Kasumi-1 (cell line): ENCODE measurements at regions not wholly inside any gene's neighbourhood (a gene's known extent, or its start where the extent isn't known, plus 50 kb on each side); places are given as distances from the start of the nearest gene placed in this dataset.
A peak's percentile ranks its signal among the peaks of the same experiment; 100 is the strongest.

Experiments
- DNase-seq, 2 experiments: peaks; one replicate each; lab custom pipeline; 2025; lab: John Stamatoyannopoulos, UW

GRCh38 chr1:55375617-55376258 is 160.6 kb upstream of the USP24 start:
- DNase-seq: peak; percentile 49 to 61

GRCh38 chr1:55374801-55375616 is 159.8 kb upstream of the USP24 start:
- no peak for DNase-seq

DNA sequence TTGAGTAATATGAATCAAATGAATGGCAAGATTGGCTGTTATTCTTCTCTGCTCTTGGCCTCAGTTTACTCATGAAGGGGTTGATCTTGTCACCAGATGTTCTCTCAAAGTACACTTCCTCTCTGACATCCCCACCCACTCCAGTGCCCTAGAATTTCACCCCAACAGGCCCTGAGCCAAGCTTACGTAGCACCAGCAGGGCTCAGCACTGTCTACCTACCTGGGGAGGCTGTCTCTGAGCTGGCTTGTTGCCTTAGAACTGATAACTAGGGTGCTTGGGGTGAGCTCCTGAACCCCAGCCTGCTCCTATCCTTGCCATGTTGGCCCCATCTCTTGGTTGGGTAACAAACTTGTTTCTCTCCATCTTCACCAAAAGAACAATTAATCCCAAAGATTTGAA is 159.1 kb upstream of the USP24 start:
- no peak for DNase-seq

- DNase-seq: no peak
Observed at GRCh38 chr1:55369474-55369873, 154.3 kb upstream of the USP24 start.

DNA sequence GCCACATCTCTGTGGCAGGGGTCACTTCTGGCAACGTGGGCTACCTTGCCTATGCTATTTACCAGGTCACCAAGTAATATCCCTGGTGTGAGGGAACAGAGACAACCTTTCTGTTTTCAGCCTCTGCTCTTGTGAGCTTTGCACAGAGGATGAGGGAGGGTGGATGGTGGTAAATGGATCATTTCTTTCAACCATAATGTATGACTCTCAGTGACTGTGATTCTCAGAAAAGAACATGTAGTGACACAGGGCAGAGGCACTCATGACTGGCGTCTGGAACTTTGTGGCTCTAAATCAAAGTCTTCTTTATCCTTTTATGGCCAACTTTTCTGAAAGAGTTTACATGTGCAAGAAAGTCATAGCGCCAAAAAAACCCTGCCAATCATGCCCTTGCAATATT is 153.5 kb upstream of the USP24 start:
- no peak for DNase-seq

DNA sequence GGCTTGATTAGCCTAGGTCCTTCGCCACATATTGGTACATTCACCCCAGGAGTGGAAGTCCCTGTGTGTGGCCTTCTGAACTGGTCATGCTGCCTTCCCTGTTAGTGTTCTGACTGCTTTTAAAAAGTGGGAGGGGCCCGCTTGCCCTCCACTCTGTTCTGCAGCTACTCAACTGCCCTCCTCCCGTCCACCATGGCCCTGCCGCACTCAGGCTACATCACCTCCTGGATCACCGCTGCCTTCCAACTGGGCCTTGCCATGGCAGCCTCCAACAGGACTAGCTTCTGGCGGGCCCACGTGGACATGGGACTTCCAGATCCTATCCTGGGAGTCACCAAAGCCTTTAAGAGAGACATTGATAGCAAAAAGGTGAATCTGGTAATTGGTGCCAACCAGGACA is 152.1 kb upstream of the USP24 start:
- DNase-seq: no peak

- no peak for DNase-seq
Observed at GRCh38 chr1:55364216-55364615, 149.1 kb upstream of the USP24 start.

DNA sequence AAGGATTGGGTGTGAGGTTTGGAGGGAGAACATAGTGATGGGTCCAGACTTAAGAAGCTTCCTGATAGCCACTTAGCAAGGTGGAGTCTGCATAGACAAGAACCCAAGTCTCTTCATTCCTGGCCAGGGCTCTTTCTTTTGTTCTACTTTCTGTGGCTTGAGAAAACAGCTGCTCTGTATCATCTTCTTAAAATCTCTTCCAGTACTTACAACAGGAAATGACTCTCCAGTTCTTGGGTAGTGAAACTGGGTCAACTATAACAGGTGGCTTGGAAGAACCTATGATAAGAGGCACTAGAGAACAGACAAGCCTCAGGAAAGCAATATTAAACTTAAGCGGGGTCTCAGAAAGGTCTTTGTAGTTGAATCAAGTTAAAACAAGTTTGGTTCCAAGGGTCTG is 148.1 kb upstream of the USP24 start:
- DNase-seq: no peak

GRCh38 chr1:55362558-55362957 is 147.4 kb upstream of the USP24 start:
- no peak for DNase-seq

DNA sequence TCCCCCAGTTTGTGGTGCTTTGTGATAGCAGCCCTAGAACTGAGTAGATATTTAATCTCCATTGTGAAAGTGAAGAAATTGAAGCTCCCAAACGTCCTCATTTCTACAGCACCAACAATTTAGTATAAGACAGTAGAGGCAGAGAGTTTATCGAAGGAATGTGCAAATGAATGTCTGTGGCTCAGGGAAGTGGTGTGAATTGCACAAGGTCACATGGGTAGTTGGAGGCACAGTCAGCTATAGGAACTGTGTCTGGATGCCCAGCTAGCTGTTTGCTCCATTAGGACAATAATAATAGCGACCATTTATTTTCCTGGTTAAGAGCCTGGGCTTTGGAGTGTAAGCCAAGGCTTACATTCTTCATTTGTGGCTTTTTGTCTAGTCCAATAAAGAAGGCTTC is 144.4 kb upstream of the USP24 start:
- DNase-seq: no peak

- no peak for DNase-seq
Observed at GRCh38 chr1:55358581-55358980, 143.4 kb upstream of the USP24 start.

GRCh38 chr1:55355549-55355948 is 140.4 kb upstream of the USP24 start:
- no peak for DNase-seq

- DNase-seq: no peak
Observed at GRCh38 chr1:55353707-55354620, 138.8 kb upstream of the USP24 start.

DNA sequence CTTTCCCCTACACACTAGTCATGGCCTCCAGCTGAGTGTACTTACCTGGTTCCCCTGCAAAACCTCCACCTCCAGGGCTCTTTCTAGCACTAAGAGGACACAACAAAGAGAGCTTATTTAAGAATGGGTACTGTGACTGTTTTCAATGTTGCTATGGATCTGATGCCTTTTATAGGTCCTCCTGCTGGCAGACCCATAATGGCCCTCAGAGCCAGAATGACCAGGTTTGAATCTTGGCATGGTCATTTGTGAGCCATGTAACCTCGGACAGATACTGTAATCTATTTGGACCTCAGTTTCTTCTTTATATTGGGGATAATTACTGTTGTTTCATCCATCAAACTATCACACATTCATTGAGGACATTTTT is 137.6 kb upstream of the USP24 start:
- DNase-seq: no peak

DNA sequence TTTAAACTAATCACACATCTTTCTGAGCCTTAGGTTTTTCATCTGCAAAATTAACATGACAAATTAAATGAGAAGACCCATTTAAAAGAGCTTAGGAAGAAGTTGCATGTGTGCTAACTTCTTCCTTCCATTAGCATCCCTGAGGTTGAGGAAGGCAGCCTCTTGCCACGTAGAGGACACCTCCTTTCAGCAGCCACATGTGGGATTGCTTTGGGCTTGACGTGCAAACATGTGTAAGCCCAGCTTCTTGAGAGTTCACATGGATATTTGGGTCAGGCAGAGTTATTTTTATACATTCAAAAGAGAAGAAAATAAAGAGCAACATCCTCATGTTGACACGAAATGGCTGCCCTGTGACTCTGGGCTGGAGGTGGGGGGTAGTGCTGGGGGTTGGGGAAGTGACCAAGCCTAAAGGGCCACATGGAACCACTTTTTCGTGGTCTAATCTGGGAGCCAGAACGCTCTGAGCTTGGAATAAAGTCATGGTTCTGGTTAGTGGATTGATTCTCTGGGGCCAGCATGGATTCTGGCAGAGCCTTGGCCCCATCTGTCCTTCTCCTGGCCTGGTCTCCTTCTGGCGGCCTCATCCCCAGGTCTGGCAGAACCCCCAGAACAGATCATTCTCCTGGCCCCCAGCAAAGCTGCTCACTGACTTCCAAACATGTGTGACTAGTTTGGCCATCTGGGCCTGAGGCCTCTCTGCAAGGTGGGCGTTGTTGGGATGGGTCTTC is 137.1 kb upstream of the USP24 start:
- DNase-seq: no peak

GRCh38 chr1:55348356-55348755 is 133.2 kb upstream of the USP24 start:
- no peak for DNase-seq

DNA sequence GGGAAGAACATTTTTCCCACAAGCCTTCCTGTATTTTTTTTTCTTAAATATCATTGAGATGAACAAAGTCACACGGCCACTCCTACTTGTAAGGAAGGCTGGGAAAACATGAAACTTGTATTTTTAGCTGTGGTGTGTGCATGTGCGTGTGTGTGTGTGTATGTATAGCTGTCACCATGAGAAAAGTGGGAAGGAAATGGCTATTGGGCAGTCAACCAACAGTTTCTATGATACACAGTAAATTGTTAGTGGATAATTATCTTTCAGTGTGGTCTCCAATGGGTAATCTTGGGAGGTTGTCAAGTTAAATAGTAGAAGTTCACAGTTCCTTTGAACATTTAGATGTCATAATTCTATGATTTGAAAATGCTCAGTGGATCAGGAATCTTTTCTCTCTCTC is 132.7 kb upstream of the USP24 start:
- DNase-seq: no peak

DNA sequence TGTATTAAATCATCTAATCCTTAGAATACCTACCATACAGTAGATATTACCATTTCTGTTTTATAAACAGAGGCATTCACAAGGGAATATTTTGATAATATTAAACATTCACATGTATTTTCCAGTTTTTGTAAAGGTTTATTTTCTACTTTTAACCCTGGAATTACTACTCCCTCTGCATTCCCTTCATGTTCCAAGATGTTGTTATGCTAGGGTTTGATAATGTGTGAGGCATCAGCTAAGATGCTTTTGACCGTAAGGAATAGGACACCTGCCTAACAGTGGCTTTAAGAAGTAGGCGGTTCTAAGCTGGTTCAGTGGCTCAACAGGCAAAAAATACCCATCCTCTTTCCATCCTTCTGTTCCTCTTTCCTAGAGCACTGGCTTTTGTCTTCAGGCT is 131.9 kb upstream of the USP24 start:
- no peak for DNase-seq

- DNase-seq: no peak
Observed at GRCh38 chr1:55346586-55346985, 131.4 kb upstream of the USP24 start.

DNA sequence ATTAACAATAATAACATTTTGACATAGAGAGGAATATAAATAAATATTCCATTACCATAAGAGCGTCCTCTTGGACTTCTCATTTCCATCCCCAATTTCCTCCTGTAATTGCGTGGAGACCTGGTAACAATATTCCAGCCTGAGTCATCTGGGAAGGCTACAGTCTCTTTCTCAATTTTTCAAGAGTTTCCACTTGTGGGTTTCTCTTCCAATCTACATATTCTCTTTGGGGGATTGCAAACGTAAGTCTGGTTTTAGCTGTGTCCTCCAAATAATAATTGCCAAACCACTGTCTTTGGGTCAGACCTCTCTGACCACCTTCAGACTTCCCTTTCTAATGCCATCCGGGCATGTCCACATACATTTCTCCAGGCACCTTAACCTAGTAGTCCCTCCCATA is 124.5 kb upstream of the USP24 start:
- no peak for DNase-seq

- no peak for DNase-seq
Observed at GRCh38 chr1:55338448-55338820, 123.3 kb upstream of the USP24 start.

DNA sequence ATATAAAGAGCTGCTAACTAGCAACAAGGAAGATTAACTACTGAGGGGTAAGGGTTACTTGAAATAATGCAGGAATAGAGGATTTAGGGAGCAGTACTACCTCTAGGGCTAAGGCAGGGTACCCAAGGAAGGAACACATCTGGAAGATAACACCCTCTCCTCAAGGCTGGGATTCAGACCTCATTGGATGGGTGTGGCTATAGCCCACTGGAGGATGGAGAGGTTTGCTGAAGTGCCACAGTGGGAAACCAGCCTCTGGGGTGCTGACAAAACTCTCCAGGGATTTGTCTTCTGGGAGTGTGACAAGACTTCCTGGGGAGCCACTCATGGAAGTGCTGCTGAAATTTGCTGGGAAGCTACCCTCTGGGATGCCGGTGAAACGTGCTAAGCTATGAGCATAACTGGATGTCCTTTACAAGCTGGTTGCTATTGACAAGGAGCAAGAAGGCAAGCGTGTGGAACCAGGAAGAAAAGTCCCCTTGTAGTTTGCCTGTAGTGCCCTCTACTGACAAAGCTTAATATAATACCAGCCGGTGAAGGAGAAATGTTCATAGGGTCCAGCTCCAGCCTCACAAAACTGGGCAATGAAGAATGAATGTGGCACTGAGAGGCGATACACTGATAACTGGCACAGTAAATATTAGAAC is 122.8 kb upstream of the USP24 start:
- peak; percentile 73 to 81 for DNase-seq
